GM13977 (cell line): ENCODE measurements at regions not wholly inside any gene's neighbourhood (a gene's known extent, or its start where the extent isn't known, plus 50 kb on each side); places are given as distances from the start of the nearest gene placed in this dataset.

Experiments
- DNase-seq: peaks from one replicate; pipeline ENCODE4 v3.0.0; 2012; ENCODE audit warnings: low spot score
- in situ Hi-C: fragments of 300-500 bp; cut with MboI; formaldehyde crosslinking; loops from one replicate; pipeline ENCODE4 v1.12.0; 2022; ENCODE audit warnings: low sequenced_read_pairs, low pct_unique_long_range_greater_than_20kb, mixed read lengths, inconsistent platforms; ENCODE audit not compliant: unreplicated experiment
- TF ChIP-seq, protein P1 (sequence below): IDR thresholded peaks from 2 replicates; pipeline ENCODE4 v1.5.1; 2012; ENCODE audit warnings: mild to moderate bottlenecking, control low read depth; ENCODE audit not compliant: insufficient read depth; ENCODE audit errors: extremely low read depth, missing control alignments

DNA sequence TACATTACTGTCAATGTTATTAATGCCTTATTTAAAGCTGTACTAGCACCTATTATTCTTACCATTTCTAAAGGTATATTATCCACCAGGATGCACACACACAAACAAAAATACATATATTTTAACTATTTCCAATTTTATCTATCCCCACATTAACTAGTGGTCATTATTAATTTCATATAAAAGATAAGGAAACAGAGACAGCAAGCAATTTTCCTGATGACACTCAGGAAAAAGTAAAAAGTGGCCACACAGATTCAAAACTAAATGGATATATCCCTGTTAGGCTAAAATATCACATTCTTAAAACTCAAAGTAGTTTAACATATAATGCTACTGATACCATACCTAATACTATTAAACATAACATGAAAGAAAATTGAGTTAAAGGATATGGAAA is 534.1 kb downstream of the KCNT2 start:
- TF ChIP-seq, protein P1, sequence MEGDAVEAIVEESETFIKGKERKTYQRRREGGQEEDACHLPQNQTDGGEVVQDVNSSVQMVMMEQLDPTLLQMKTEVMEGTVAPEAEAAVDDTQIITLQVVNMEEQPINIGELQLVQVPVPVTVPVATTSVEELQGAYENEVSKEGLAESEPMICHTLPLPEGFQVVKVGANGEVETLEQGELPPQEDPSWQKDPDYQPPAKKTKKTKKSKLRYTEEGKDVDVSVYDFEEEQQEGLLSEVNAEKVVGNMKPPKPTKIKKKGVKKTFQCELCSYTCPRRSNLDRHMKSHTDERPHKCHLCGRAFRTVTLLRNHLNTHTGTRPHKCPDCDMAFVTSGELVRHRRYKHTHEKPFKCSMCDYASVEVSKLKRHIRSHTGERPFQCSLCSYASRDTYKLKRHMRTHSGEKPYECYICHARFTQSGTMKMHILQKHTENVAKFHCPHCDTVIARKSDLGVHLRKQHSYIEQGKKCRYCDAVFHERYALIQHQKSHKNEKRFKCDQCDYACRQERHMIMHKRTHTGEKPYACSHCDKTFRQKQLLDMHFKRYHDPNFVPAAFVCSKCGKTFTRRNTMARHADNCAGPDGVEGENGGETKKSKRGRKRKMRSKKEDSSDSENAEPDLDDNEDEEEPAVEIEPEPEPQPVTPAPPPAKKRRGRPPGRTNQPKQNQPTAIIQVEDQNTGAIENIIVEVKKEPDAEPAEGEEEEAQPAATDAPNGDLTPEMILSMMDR, result no peak
- in situ Hi-C loops, result no loop called here
- DNase-seq, result no peak

DNA sequence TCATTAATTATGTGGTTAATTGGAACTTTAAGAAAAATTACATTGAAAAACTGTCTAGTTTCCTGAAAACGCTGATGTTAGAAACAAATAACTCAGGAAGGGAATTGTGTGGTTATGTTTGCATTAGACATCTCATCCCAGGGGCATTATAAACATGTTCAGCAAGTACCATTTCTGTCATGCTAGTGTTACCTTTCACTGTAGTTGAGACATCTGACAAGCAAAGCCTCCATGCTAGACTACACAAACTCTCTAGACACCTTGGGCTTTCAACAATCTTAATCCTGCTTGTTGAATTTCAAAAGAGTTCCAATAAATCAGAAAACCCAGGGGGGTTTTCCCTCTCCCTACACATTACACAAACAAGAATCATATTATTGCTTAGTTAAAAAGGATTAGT is 536.8 kb downstream of the KCNT2 start:
- TF ChIP-seq, protein P1, result no peak
- DNase-seq, result no peak
- in situ Hi-C loops, result no loop called here

- in situ Hi-C loops, result no loop called here
- DNase-seq, result no peak
- TF ChIP-seq, protein P1, result no peak
These were observed 537.3 kb downstream of the KCNT2 start for GRCh38 chr1:196070940-196071339.

DNA sequence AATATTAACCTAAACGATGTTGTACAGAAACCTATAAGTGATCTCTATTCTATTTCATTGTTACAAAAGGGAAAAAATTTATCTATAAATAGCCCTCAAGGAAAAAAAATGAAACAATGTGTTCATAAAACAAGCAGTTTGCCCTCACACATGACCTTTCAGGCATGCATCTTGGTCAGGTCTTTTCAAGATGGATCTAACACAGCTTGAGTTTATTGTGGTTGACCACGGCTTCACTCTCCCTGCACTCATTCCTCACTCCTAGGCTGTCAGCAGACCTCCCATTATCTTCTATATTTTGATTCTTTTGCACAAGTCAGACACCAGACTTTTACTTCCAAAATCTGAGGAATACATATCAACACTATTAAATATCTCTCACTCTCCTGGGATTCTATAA is 544.3 kb downstream of the KCNT2 start:
- TF ChIP-seq, protein P1, result no peak
- no peak for DNase-seq
- in situ Hi-C loops, result no loop called here

GRCh38 chr1:196063294-196063693 is 544.9 kb downstream of the KCNT2 start:
- no peak for DNase-seq
- in situ Hi-C loops, result no loop called here
- TF ChIP-seq, protein P1, result no peak

DNA sequence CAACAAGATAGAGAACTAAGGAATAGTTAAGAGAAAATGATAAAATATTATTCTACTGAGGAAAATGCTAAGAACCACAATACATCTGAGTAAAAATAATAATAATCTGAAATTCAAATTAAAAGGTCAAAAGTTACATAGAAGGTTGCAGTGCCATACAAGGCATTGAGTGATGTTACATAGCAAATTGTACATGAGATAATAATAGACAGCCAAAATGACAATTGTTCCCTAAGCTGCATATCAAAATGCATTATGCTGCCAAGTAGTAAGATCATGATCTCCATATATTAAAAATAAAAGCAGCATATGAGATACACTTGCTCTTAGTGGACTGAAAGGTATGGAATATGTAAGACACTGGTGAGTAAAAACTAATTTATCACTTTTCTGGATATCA is 547.7 kb downstream of the KCNT2 start:
- TF ChIP-seq, protein P1, result no peak
- in situ Hi-C loops, result no loop called here
- DNase-seq, result no peak

DNA sequence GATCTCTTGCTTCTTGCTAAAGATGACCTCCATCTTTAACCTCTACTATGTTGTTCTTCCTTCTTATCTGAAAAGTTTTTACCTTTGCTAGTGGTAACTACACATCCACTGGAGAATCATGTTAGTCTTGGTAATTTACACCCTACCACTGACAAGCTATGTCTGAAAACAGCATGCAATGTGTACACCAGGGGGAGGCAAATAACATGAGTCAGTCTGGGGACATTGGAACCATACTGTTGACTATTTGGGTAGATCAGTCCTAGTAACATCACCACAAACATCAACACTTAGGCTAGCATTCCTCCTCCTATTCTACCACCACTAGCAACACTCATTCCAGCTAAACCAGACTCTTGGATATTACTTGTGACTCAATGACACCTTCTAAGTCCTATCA is 549.0 kb downstream of the KCNT2 start:
- in situ Hi-C loops, result no loop called here
- TF ChIP-seq, protein P1, result no peak
- DNase-seq, result no peak
